Lower lobe of right lung (tissue), 2 donors: ENCODE measurements at regions not wholly inside any gene's neighbourhood (a gene's known extent, or its start where the extent isn't known, plus 50 kb on each side); places are given as distances from the start of the nearest gene placed in this dataset.
"Not testable (repeated sequence)": the region's sequence is repeated elsewhere in the genome, so short reads cannot be mapped to it uniquely, and the experiment has no call there.

Experiments used
- ATAC-seq, 2 donors: fragments of 200-7000 bp; cut with Tn5 transposase; one replicate each; pipeline ENCODE4 v1.9.1; 2020 to 2022; ENCODE audit warnings: mild to moderate bottlenecking in 2 of 2, moderate library complexity in 2 of 2
- DNase-seq: peaks from one replicate; pipeline ENCODE4 v3.0.0-alpha.2; 2020
- H3K27ac ChIP-seq: fragments of 200-600 bp; one replicate; pipeline ENCODE4 v1.8.0; 2022
- H3K27me3 ChIP-seq: fragments of 200-600 bp; one replicate; pipeline ENCODE4 v1.8.0; 2022; ENCODE audit warnings: low read depth
- H3K36me3 ChIP-seq: fragments of 200-600 bp; one replicate; pipeline ENCODE4 v1.8.0; 2022; ENCODE audit warnings: mild to moderate bottlenecking
- H3K4me1 ChIP-seq: fragments of 200-600 bp; one replicate; pipeline ENCODE4 v1.8.0; 2022
- H3K4me3 ChIP-seq: fragments of 200-600 bp; one replicate; pipeline ENCODE4 v1.8.0; 2022; ENCODE audit warnings: mild to moderate bottlenecking
- H3K9me3 ChIP-seq: fragments of 200-600 bp; one replicate; pipeline ENCODE4 v1.8.0; 2022
- CTCF ChIP-seq: fragments of 200-600 bp; IDR thresholded peaks from one replicate; pipeline ENCODE4 v1.8.0; 2022; ENCODE audit warnings: antibody characterized with exemption, mild to moderate bottlenecking
- intact Hi-C: fragments of 100-400 bp; cut with DNase I; formaldehyde crosslinking; loops from one replicate; pipeline ENCODE4 v1.11.0; 2022
- donor health status: DM: no; HTN: yes; CAD: no; lungs with severe emphysema.

- TF ChIP-seq CTCF, result no peak
- Histone ChIP-seq H3K27me3 (no peaks in the 10 kb centered on the region), H3K4me3 (no peak overlapping the region), H3K36me3 (no peaks in the 10 kb centered on the region), H3K27ac (no peak overlapping the region), H3K4me1 (no peaks in the 10 kb centered on the region), H3K9me3 (no peaks in the 10 kb centered on the region)
- intact Hi-C loops, result no loop called here
- no peak for DNase-seq
- ATAC-seq, result no peak
Observed at GRCh38 chr5:159493696-159494095, 163.4 kb upstream of the IL12B start.

DNA sequence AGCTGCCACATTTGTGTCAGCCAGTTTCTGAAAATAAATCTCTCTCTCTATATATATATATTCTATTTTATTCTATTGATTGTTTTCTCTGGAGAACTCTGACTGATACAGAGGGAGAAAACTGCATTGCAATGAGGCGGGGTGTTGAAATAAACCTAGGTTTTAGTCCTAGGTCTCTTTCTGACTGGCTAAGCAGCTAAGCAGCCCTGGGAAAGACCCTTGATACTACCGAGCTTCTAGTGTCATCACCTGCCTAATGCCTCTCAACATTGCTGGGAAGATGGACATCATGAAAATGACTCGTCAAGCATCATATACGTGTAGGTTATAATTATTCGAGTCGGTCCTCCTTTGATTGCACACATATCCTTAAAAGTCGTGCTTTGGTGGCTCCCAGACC, 166.5 kb upstream of the IL12B start:
- Histone ChIP-seq H3K4me1 (no peaks in the 10 kb centered on the region), H3K4me3 (no peak overlapping the region), H3K9me3 (no peaks in the 10 kb centered on the region), H3K27ac (no peak overlapping the region), H3K36me3 (no peaks in the 10 kb centered on the region), H3K27me3 (no peaks in the 10 kb centered on the region)
- DNase-seq (no peak), ATAC-seq (no peak)
- intact Hi-C loops, result no loop called here
- no peak for TF ChIP-seq CTCF

GRCh38 chr5:159497221-159497620, 166.9 kb upstream of the IL12B start:
- no peak for ATAC-seq
- no peak for TF ChIP-seq CTCF
- intact Hi-C loops, result no loop called here

GRCh38 chr5:159498630-159499029, 168.3 kb upstream of the IL12B start:
- ATAC-seq (no peak), DNase-seq (no peak)
- Histone ChIP-seq H3K36me3 (no peaks in the 10 kb centered on the region), H3K4me1 (no peaks in the 10 kb centered on the region), H3K27me3 (no peaks in the 10 kb centered on the region), H3K9me3 (no peaks in the 10 kb centered on the region), H3K27ac (no peak overlapping the region), H3K4me3 (no peak overlapping the region)
- TF ChIP-seq CTCF, result no peak
- intact Hi-C loops, result no loop called here

More at GRCh38 chr5:159497221-159497620, 166.9 kb upstream of the IL12B start:
- Histone ChIP-seq H3K36me3 (no peaks in the 10 kb centered on the region), H3K27me3 (no peaks in the 10 kb centered on the region), H3K4me1 (no peaks in the 10 kb centered on the region), H3K9me3 (no peaks in the 10 kb centered on the region), H3K27ac (no peak overlapping the region), H3K4me3 (no peak overlapping the region)
- no peak for DNase-seq

DNA sequence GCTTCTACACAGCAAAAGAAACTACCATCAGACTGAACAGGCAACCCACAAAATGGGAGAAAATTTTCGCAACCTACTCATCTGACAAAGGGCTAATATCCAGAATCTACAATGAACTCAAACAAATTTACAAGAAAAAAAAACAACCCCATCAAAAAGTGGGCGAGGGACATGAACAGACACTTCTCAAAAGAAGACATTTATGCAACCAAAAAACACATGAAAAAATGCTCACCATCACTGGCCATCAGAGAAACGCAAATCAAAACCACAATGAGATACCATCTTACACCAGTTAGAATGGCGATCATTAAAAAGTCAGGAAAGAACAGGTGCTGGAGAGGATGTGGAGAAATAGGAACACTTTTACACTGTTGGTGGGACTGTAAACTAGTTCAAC, 171.8 kb upstream of the IL12B start:
- H3K9me3 ChIP-seq, DNase-seq, ATAC-seq, H3K27me3 ChIP-seq, intact Hi-C loops, H3K27ac ChIP-seq, H3K4me3 ChIP-seq, H3K36me3 ChIP-seq: not testable (repeated sequence)
- peaks cover 18% of the 10 kb centered on the region for H3K4me1 ChIP-seq

DNA sequence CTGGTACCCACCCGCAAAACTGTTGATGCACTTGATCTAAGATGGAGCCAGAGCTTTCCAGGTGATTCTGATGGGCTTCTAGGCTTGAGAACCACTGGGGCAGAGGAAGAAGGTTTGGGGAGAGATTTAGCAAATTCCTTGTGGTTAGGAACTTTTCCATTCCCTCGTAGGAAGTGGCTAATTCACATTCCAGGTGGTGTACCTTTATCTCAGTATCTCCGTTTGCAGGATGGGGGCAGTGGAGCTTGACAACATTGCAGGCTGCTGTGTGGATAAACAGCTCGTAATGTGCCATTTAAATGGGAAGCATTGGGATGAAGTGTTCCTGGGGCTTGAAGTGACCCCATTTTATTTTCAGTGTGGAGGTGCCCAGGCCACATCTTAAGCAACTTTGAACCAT, 172.9 kb upstream of the IL12B start:
- Histone ChIP-seq H3K36me3 (no peaks in the 10 kb centered on the region), H3K27ac (no peak overlapping the region), H3K4me1 (peaks cover 18% of the 10 kb centered on the region), H3K4me3 (no peak overlapping the region), H3K9me3 (no peaks in the 10 kb centered on the region), H3K27me3 (no peaks in the 10 kb centered on the region)
- intact Hi-C loops, result no loop called here
- TF ChIP-seq CTCF, result no peak
- DNase-seq (no peak), ATAC-seq (no peak)
